GM12865 (cell line): ENCODE measurements at regions not wholly inside any gene's neighbourhood (a gene's known extent, or its start where the extent isn't known, plus 50 kb on each side); places are given as distances from the start of the nearest gene placed in this dataset.

Experiments used
- DNase-seq: peaks from one replicate; pipeline ENCODE4 v3.0.0; 2010; ENCODE audit warnings: low read depth
- H3K4me3 ChIP-seq: 2 replicates; pipeline ENCODE4 v1.5.1; 2011; ENCODE audit warnings: mild to moderate bottlenecking, low read depth, low read length, control low read depth
- TF ChIP-seq, protein P1 (sequence below): IDR thresholded peaks from 2 replicates; pipeline ENCODE4 v1.5.1; 2011; ENCODE audit warnings: low read length, control low read depth, low read depth, inconsistent platforms; ENCODE audit not compliant: insufficient read depth; ENCODE audit errors: missing control alignments

DNA sequence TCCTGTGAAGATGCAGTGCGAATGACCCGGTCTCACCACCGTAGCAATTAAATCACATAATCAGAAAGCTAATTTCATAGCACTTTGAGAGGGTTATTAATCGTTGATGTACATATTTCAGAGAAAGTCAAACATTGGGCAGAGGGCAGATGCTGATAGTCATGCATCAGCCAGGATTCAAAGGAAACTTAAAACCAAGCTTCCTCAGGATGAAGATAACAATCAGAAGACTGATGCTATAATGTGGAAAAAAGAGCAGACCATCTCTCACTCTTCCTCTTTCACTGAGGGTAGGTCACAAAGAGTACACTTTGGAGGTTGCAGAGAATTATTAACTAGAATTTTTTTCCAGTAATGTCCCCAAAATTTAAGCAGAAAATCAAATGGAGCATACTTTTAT is 1027.7 kb upstream of the ZEB2 start:
- TF ChIP-seq, protein P1, sequence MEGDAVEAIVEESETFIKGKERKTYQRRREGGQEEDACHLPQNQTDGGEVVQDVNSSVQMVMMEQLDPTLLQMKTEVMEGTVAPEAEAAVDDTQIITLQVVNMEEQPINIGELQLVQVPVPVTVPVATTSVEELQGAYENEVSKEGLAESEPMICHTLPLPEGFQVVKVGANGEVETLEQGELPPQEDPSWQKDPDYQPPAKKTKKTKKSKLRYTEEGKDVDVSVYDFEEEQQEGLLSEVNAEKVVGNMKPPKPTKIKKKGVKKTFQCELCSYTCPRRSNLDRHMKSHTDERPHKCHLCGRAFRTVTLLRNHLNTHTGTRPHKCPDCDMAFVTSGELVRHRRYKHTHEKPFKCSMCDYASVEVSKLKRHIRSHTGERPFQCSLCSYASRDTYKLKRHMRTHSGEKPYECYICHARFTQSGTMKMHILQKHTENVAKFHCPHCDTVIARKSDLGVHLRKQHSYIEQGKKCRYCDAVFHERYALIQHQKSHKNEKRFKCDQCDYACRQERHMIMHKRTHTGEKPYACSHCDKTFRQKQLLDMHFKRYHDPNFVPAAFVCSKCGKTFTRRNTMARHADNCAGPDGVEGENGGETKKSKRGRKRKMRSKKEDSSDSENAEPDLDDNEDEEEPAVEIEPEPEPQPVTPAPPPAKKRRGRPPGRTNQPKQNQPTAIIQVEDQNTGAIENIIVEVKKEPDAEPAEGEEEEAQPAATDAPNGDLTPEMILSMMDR = no peak
- H3K4me3 ChIP-seq = no peak overlapping the region
- no peak for DNase-seq

DNA sequence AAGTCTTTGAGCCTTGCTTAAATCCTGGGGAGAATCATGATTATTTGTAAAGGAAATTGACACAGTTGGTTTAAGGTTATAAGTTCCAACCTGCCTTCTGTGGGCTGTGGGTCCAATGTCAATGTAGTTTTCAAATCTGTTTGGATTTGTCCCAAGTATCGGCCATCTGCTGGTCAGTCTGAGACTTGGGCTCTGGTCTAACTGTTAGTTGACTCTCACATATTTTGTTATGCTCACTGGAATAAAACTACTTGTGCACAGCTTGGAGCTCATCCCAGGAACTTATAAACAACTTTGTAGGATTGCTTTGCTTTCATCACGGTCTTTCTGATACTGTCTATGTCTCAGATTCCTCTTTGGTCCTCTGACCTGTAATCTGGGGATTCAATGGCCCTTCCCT is 1026.2 kb upstream of the ZEB2 start:
- TF ChIP-seq, protein P1 = no peak
- no peak overlapping the region for H3K4me3 ChIP-seq
- no peak for DNase-seq

DNA sequence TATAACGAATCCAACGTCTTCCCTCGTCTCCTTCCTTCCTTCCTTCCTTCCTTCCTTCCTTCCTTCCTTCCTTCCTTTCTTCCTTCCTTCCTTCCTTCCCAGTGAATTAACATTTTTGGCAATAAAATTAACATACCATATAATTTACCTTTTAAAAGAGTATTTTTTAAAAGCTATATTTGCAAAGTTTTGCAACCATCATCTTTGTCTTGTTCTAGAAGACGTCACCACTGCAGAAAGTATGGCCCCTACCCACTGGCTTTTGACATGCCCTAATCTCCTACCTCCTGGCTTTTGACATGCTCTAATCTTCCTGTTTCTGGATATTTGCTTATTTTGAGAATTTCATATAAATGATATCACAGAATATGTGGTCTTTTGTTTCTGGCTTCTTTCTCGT is 1023.9 kb upstream of the ZEB2 start:
- no peak for DNase-seq
- H3K4me3 ChIP-seq = no peak overlapping the region
- TF ChIP-seq, protein P1 = no peak

DNA sequence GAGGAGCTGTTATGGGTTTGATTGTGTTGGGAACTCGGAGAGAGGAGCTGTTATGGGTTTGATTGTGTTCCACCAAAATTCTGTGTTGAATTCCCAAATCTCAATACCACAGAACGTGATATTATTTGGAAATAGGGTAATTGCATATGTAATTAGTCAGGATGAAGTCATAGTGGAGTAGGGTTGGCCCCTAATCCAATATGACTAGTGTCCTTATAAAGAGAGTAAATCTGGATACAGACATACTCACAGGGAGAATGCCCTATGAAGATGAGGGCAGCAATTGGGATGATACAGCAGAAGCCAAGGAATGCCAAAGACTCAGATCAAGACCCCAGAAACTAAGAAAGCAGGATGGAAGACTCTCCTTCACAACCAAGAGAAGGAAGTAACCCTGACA is 1023.2 kb upstream of the ZEB2 start:
- no peak for DNase-seq
- TF ChIP-seq, protein P1 = no peak
- no peak overlapping the region for H3K4me3 ChIP-seq

DNA sequence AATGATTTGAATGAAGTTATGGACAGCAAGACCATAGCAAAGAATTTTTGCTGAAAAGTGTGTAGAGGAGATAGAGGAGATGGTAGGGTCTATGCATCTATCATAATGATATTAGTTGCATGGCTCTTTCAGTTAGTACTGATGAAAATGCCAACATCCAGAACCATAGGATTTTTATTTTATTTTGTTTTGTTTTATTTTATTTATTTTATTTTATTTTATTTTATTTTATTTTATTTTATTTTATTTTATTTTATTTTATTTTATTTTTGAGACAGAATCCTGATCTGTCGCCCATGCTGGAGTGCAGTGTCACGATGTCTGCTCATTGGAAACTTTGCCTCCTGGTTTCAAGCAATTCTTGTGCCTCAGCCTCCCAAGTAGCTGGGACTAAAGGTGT is 1021.1 kb upstream of the ZEB2 start:
- TF ChIP-seq, protein P1 = no peak
- no peak for DNase-seq
- no peak overlapping the region for H3K4me3 ChIP-seq

DNA sequence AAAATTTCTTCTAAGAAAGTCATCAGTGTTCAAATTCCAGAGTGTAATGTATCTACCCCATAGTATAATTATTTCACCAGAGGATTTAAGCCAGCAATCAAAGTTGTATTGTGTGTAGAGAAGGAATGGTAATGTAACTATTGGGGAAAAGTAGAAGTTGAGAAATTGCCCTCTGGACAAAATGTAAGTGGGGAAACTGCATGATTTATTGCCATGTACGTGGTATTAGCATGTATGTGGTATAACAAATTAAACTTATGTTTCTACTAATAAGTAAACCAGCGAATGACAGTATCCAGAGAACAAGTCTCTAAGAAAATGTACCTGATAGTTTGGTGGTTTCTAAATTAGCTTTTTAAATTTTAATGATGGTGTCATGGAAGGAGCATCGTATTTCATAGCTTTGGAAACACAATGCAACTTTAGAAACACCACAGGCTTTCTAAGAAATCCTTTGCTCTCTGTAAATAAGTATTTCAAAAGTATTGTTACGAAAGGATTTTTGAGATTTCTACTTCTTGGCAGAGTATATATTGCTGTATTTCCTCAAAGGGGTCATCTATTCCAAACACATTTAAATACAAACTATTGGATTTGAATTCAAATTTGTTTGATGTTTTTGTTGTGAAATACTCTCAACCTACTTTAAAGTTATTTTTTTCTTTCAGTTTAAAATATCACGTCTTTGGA is 1018.9 kb upstream of the ZEB2 start:
- DNase-seq = no peak

DNA sequence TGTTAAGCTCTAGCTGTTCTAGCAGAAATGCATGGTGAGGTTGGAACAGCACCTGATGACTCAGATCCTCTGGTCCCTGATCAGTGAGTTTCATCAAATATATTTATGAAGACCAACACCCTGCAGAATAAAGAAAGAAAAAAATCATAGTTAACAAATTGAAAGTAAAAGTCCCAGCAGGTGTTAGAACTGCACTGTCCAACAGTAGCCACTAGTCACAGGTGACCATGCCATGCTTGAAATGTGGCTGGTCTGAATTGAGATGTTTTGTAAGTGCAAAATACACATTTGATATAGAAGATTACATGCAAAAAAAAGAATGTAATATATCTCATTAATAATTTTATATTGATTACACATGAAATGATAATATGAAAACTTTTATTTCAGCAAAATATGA is 1010.7 kb upstream of the ZEB2 start:
- H3K4me3 ChIP-seq = no peak overlapping the region
- TF ChIP-seq, protein P1 = no peak
- no peak for DNase-seq

More for the DNA sequence above, 1018.9 kb upstream of the ZEB2 start:
- H3K4me3 ChIP-seq = no peak overlapping the region
- TF ChIP-seq, protein P1 = no peak
